Nephron (organoid): ENCODE measurements at regions not wholly inside any gene's neighbourhood (a gene's known extent, or its start where the extent isn't known, plus 50 kb on each side); places are given as distances from the start of the nearest gene placed in this dataset.

ENCODE experiments used
- H3K27ac Mint-ChIP-seq, 3 experiments: 2 replicates each; pipeline ENCODE4 v1.8.0; 2020; ENCODE audit warnings: mixed read lengths in 3 of 3, mild to moderate bottlenecking in 2 of 3, moderate library complexity in 1 of 3
- H3K27me3 Mint-ChIP-seq: 2 replicates; pipeline ENCODE4 v1.8.0; 2021; ENCODE audit warnings: low read depth, mild to moderate bottlenecking, moderate library complexity, mixed read lengths
- H3K36me3 Mint-ChIP-seq: 2 replicates; pipeline ENCODE4 v1.8.0; 2020; ENCODE audit warnings: low read depth, mixed read lengths
- H3K4me1 Mint-ChIP-seq: 2 replicates; pipeline ENCODE4 v1.8.0; 2020; ENCODE audit warnings: mixed read lengths
- H3K4me3 Mint-ChIP-seq, 3 experiments: 2 replicates each; pipeline ENCODE4 v1.8.0; 2020; ENCODE audit warnings: mild to moderate bottlenecking in 3 of 3, mixed read lengths in 3 of 3, moderate library complexity in 2 of 3
- H3K9me3 Mint-ChIP-seq: 2 replicates; pipeline ENCODE4 v1.8.0; 2020; ENCODE audit warnings: mixed read lengths
- TF ChIP-seq, protein P1 (sequence below), 3 experiments: fragments of 200-600 bp; sonication (generic); IDR thresholded peaks; one replicate each; pipeline ENCODE4 v1.5.0; 2021; ENCODE audit warnings: antibody characterized with exemption in 3 of 3; ENCODE audit not compliant: unreplicated experiment in 3 of 3

DNA sequence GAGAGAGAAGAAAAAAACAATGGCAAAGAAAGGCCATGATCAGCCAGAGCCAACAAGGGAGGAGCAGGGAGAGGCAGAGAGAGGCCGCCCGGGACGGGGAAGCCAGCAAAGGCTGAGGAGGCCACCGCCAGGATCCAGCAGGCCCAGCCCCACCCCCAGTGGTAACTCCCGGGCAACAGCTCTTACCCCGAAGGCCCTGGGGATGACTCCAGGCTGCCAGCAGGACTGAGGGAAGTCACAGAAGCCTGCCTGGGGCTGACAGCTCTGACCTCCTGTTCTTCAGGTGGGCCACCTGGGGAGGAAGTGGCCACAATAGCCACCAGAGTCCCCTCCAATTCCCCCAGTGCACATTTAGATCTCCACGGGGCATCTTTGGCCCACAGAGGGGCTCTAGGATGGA is 184.3 kb upstream of the LINGO1 start:
- Mint-ChIP-seq H3K4me3 (peak overlapping the region; percentile 52 to 58 (median 54)), H3K9me3 (no peaks in the 10 kb centered on the region), H3K27ac (no peak overlapping the region), H3K4me1 (peaks cover 10% of the 10 kb centered on the region), H3K27me3 (peaks cover 62% of the 10 kb centered on the region), H3K36me3 (no peaks in the 10 kb centered on the region)
- TF ChIP-seq, protein P1, sequence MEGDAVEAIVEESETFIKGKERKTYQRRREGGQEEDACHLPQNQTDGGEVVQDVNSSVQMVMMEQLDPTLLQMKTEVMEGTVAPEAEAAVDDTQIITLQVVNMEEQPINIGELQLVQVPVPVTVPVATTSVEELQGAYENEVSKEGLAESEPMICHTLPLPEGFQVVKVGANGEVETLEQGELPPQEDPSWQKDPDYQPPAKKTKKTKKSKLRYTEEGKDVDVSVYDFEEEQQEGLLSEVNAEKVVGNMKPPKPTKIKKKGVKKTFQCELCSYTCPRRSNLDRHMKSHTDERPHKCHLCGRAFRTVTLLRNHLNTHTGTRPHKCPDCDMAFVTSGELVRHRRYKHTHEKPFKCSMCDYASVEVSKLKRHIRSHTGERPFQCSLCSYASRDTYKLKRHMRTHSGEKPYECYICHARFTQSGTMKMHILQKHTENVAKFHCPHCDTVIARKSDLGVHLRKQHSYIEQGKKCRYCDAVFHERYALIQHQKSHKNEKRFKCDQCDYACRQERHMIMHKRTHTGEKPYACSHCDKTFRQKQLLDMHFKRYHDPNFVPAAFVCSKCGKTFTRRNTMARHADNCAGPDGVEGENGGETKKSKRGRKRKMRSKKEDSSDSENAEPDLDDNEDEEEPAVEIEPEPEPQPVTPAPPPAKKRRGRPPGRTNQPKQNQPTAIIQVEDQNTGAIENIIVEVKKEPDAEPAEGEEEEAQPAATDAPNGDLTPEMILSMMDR (IDR thresholded peaks at IDR 0.05; ENCODE audit: unreplicated experiment in 3 of 3): no peak

DNA sequence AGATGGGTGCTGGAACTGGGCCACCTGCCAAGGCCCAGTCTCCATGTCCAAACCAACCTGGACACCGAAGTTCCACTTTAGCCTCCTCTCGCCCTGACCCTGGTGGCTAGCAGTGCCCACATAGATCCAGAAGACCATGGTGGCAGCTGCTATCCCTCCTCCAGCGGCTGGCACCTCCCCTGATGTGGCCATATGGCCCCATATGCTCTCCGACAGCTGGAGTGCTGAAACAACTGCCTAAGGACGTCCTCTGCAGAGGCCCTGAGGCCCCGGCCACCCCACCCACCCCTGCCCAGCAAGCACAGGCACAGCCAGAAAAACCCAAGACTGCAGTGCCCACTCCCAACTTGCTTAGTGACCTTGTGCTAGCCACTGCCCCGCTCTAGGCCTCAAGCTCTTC is 182.3 kb upstream of the LINGO1 start:
- Mint-ChIP-seq H3K9me3 (no peaks in the 10 kb centered on the region), H3K4me1 (peaks cover 14% of the 10 kb centered on the region), H3K27me3 (peaks cover 52% of the 10 kb centered on the region), H3K4me3 (no peak overlapping the region), H3K27ac (no peak overlapping the region), H3K36me3 (no peaks in the 10 kb centered on the region)
- TF ChIP-seq, protein P1 (IDR thresholded peaks at IDR 0.05; ENCODE audit: unreplicated experiment in 3 of 3): no peak

DNA sequence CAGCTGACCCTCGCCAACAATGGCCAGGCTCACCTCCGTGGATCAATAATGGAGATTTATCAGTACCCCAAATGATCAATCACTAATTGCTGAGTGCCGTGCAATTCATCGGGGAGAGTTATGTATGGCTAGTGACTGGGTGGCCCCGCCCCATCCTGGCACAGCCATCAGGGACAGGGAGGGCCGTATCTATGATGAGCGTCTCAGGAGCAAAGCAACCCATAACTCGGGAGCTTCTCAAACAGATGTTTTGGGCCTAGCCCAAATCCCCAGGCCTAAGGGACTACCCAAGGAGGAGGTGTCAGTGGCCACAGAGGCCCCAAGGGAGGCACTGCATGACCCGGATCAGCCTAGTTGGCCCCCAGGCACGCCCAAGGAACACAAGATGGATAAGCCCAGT is 180.0 kb upstream of the LINGO1 start:
- Mint-ChIP-seq H3K4me1 (peaks cover 15% of the 10 kb centered on the region), H3K27me3 (peaks cover 46% of the 10 kb centered on the region), H3K9me3 (no peaks in the 10 kb centered on the region), H3K36me3 (no peaks in the 10 kb centered on the region), H3K4me3 (no peak overlapping the region), H3K27ac (no peak overlapping the region)
- TF ChIP-seq, protein P1 (IDR thresholded peaks at IDR 0.05; ENCODE audit: unreplicated experiment in 3 of 3): no peak

DNA sequence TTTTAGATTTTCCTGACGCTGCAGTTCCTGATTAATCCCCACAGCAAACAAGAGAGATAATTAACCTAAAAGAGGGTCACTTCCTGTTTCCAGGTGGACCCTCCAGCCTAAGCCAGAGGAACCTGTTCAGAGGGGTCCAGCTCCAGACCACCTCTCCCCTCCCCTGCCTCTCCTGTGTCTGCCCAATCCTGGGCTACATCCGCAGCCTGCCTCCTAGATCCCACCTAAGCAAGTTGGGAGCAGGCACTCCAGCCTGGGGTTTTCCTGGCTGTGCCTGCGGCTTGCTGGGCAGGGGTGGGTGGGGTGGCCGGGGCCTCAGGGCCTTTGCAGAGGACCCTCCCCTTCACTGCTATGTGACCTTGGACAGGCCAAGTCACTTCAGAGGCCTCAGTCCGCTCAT is 178.6 kb upstream of the LINGO1 start:
- Mint-ChIP-seq H3K4me3 (no peak overlapping the region), H3K27ac (no peak overlapping the region), H3K36me3 (no peaks in the 10 kb centered on the region), H3K27me3 (peaks cover 44% of the 10 kb centered on the region), H3K9me3 (no peaks in the 10 kb centered on the region), H3K4me1 (peaks cover 22% of the 10 kb centered on the region)
- TF ChIP-seq, protein P1 (IDR thresholded peaks at IDR 0.05; ENCODE audit: unreplicated experiment in 3 of 3): no peak

GRCh38 chr15:77810130-77810571 is 177.4 kb upstream of the LINGO1 start:
- Mint-ChIP-seq H3K27ac (peak overlapping the region; percentile 13 to 36 (median 21)), H3K4me1 (peaks cover 17% of the 10 kb centered on the region), H3K27me3 (peaks cover 40% of the 10 kb centered on the region), H3K36me3 (no peaks in the 10 kb centered on the region), H3K4me3 (peak overlapping the region in 2 of 3 experiments; percentile 15 to 43), H3K9me3 (no peaks in the 10 kb centered on the region)
- TF ChIP-seq, protein P1 (IDR thresholded peaks at IDR 0.05; ENCODE audit: unreplicated experiment in 3 of 3): no peak

GRCh38 chr15:77808581-77809177 is 176.0 kb upstream of the LINGO1 start:
- no peak overlapping the region for H3K27ac Mint-ChIP-seq

More at GRCh38 chr15:77808581-77809177, 176.0 kb upstream of the LINGO1 start:
- Mint-ChIP-seq H3K4me1 (peaks cover 16% of the 10 kb centered on the region), H3K9me3 (no peaks in the 10 kb centered on the region), H3K36me3 (no peaks in the 10 kb centered on the region), H3K27me3 (peaks cover 43% of the 10 kb centered on the region), H3K4me3 (no peak overlapping the region)
- TF ChIP-seq, protein P1 (IDR thresholded peaks at IDR 0.05; ENCODE audit: unreplicated experiment in 3 of 3): no peak
